HL-60 (cell line): ENCODE measurements at regions not wholly inside any gene's neighbourhood (a gene's known extent, or its start where the extent isn't known, plus 50 kb on each side); places are given as distances from the start of the nearest gene placed in this dataset.

Experiments
- CTCF ChIP-seq: IDR thresholded peaks from one replicate; pipeline ENCODE4 v1.5.1; 2011; ENCODE audit warnings: low read length, control low read depth, inconsistent platforms; ENCODE audit not compliant: insufficient read depth
- POLR2AphosphoS5 ChIP-seq: IDR thresholded peaks from 2 replicates; pipeline ENCODE4 v1.6.1; 2012; ENCODE audit warnings: low read depth

GRCh38 chr6:159499034-159499433, 194.0 kb downstream of the SOD2 start:
- TF ChIP-seq POLR2AphosphoS5 (no peak), CTCF (no peak)
